GM18526 (cell line): ENCODE measurements at regions not wholly inside any gene's neighbourhood (a gene's known extent, or its start where the extent isn't known, plus 50 kb on each side); places are given as distances from the start of the nearest gene placed in this dataset.

Source experiments
- POLR2A ChIP-seq: IDR thresholded peaks from 3 replicates; pipeline ENCODE4 v1.6.1; 2011; ENCODE audit not compliant: insufficient read length; ENCODE audit errors: extremely low read depth

DNA sequence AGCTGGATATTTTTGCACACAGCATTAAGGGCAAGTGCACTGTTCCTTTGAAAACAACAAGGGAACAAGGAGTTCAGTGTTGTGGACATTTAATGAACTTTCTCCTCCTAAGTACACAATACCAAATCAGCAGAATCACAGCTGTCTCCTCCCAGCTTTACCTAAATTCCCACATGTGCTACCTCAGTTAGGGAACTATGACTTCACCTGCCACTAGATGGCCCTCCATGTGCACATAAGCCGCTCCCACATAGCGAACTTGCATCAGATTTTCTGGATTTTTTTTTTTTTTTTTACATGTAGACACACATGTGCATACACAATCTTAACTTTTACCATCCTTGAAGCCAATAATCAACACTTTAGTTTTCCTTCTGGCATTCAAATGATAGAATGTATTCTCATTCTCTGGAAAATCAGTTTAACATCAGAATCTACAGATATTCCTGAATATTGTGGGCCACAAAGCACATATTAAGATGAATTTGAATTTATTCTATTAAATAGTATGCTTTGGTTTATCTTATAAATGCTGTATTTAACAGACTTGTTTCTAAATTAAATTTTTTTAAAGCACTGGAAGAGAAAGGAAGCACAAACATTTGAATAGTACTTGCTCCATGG is 123.6 kb downstream of the PALM2AKAP2 start:
- no peak for TF ChIP-seq POLR2A

DNA sequence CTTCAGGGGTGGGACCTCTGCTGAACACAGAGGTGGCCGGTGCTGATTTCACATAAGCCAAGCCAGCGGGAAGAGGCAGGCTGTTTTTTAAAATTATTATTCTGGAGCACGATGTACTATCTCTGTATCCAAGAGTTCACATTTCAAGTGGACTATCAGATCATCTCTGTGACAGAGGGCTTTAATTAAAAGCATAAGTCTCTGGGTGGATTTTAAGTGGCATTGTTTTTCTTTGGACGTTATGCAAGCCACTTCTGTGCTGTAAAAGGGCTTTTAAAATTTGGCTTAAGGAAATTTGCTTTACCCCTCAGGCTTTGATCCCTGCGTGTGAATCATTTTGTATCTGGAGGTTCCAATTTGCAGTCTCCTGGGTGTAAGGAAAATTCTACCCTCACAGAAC is 124.7 kb downstream of the PALM2AKAP2 start:
- no peak for TF ChIP-seq POLR2A

DNA sequence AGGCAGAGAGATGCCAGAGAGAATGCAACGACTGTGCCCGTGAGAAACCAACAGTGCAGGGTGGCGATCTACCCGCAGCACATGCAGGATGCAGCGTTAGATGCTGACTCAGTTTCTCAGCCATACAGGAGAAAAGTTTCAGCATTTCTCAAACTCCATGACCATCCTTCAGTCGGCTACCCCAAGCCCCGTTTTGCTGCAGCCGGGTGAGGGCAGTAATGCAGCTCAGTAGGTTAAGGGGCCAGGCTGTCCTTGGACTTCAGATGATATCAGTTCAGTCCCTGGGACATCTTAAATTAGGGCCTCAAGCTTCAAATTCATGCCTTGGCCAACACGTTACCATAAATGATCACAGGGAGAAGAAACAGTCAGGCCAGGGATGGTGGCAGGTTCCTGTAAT is 125.5 kb downstream of the PALM2AKAP2 start:
- TF ChIP-seq POLR2A: no peak

DNA sequence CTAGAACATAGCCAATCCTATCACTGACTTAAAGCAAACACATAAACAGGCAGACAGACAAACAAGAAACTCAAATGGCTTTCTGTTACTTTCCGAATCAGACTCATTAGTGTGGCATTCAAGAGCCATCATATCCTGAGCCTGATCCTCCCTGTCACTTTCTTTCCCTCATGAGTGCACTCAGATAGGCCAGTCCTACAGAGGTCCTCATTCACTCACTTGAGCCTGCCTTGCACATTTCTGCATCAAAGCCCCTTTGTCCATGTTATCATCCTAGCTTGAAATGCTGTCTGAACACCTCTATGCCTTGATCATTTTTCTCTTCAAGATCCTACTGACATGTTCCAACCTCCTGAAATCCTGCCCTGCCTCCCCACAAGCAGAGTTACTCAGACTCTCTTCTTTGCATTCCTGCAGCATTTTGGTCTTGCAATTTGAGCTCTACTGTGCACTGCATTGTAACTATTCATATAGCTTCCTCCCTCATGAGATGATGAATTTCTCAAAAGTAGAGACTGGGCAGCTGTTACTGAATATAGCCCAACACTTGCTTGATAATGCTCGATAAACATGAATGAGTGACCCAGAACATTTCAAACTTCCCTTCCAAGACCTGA is 126.9 kb downstream of the PALM2AKAP2 start:
- no peak for TF ChIP-seq POLR2A

DNA sequence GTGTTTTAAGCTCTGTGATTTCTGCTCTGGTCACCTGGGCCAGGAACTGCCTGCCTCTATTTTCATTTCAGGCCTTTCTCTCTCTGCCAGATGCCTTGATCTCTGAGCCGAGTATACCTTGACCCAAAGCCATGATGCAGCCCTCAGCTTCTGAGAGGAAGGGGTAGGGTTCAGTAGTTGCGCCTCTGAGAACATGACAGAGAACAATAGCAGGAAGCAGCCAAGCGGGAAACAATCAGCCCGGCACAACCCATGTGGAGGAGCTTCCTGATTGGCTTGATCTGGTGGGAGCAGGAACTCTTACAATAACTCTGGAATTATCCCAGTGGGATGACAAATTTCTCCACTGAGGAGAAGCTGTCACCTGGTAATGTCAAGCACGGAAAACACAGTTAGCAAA is 127.4 kb downstream of the PALM2AKAP2 start:
- no peak for TF ChIP-seq POLR2A

DNA sequence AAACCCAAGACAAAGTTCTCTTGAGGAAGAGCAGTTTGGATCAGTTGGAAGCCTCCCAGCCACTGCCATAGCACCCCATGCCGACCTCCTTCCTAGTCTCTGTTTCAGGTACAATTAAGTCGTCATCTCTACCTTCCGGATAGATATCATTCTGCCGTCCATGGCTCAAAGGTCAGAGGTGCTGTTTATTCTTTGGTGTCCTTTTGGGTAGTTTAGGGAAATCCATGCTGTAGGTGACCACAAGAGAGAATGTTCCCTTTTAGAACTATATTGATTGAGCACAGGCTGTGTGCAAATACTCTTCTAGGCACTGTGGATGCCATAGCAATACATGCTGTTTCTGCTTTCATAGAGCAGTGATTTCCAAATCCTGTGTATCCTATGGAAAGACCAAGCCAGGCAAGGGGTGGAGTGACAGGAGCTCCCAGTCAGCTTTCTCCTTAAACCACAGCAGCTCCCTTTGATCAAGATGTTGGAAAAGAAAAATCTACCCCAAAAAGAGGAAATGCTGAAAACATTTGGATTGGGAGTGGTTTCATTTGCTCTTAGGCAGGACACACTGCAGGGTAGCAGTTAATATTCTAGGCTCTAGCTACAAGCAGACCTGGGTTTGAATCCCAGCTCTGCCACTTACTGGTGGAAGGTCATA is 127.9 kb downstream of the PALM2AKAP2 start:
- TF ChIP-seq POLR2A: no peak

DNA sequence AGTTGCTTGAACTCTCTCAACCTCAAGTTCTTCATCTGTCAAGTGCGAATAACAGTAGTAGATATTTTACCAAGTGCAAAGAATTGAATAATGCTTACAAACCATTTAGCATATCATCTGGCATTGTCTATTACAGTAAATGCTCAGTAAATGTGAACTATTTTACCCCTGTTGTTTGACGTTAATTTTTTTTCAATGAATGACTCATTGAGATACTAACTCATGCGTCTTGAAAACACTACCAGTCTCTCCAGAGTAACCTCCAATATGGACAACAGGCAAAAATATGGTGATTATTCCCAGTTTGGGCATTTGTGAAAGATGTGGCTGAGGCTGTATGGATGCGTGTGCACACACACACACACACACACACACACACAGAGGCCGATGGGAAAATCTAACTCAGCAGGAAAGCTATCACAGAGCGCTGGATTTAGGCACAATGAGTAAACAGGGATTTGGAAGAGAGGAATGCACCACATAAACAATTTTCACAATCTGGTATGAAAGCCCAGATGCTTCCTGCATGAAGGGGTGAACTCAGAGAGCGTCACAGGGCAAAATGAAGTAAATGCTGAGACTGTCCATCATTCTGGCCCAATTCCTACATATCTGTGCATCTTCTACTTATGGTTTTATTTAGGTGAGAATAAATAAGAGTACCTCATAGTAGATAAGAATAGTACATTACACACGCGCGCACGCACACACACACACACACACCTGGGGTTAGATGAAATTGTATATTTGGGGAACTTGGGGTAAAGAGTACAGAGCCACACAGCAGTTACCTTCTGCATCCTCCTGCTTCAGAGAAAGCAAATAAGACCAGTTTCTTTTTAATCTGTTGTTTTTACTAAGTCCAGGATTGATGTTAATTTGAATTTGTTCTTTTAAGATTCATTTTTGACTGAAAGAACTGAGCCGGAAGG is 128.7 kb downstream of the PALM2AKAP2 start:
- no peak for TF ChIP-seq POLR2A

DNA sequence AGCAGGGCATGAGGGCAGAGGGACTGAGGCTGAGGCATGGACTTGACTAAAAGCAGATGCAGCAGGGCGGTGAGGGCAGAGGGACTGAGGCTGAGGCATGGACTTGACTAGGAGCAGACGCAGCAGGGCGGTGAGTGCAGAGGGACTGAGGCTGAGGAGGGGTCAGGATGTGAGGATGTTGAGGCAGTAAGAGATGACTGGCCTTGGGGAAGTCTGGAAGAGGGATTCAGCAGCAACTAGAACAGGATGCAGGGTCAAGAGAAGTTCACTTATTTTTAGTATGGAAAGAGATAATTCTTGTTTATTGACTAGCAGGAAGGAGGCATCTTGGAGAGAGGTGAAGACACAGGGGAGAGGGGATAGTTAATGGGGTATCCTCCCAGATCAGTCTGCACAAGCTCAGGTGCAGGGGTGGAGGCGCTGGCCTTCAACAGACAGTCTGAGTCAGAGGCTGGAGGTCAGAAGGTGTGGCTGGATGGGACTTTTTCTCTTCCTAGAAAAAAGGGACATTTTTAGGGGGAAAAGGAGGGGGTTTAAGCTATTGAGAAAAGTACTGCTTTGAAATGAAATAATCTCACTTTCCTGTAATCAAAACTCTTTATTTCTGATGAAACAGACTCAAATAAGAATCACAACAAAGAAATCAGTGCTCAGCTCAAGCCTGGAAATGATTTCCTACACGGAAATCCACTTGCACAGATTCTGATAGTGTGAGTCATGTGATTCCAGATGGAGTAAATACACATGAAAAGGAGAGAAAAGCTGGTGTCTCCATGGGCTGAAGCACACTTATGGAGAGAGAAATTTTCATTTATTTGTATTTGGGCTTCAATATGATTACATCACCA is 130.9 kb downstream of the PALM2AKAP2 start:
- no peak for TF ChIP-seq POLR2A

DNA sequence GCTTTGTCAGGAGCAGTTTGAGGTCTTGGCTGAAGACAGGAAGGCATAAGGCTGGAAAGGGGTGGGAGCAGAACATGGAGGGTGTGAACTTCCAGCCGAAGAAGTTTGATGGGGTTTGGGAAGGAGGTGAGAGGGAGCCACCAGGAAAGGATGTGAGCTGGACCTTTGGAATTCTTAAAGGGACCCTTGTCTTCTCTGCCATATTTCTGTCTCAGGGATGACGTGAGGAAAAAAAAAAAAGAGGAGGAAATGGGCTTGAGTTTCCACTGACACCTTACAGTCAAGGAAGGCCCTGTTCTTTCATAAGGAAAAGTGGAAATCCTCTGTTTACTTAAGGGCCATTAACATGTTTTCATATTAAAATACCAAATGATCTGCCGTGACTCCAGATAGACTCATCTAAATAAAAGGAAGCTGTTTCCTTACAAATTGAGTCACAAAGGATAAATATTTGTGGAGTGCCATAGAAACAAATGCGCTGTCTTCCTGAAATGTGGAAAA is 132.1 kb downstream of the PALM2AKAP2 start:
- no peak for TF ChIP-seq POLR2A

DNA sequence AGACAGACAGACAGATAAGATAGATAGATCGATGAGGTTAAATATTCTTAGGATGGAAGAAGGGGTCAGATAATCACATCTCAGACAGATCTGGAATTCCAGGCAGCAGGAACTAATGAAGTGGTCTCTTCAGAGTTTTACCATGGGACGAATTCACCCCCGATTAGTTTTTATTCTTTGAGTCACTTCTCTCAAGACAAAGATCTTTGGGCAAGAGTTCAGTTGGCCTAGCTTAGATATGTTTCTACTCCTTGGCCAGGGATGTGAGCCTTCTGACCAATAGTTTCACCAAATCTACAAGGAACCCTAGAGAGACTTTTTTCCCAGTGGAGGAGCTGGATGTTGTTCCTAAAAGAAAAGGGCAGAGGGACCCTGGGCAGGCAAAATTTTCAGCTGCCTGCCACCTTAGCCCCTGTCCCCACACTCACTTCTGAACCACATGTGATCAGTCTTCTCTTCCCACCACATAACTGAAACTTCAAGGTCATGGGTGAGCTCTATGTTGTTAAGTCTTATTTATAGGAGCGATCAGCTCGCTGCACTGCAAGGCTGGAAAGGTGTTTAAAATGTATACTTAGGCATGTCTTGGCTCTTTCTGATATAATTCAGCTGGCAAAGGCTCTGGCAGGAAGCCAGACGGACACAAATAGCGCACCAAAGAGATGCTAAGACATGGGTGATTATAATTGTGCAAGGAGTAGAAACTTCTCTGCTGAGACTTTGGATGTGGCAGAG is 132.9 kb downstream of the PALM2AKAP2 start:
- TF ChIP-seq POLR2A: no peak

DNA sequence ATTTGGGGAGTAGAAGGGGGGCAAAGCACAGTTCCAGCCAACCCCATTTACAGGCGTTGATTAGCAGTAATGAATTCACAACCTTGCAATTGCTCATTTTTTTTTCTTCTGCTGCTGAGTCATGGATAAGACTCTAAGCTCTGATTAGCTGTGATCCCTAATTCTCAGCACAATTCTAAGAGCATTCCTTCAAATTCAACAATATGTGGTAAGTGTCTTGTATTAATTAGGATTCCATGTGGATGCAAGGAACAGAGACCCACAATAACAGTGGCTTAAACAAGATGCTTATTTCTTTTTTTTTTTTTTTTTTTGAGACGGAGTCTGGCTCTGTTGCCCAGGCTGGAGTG is 133.4 kb downstream of the PALM2AKAP2 start:
- TF ChIP-seq POLR2A: no peak

DNA sequence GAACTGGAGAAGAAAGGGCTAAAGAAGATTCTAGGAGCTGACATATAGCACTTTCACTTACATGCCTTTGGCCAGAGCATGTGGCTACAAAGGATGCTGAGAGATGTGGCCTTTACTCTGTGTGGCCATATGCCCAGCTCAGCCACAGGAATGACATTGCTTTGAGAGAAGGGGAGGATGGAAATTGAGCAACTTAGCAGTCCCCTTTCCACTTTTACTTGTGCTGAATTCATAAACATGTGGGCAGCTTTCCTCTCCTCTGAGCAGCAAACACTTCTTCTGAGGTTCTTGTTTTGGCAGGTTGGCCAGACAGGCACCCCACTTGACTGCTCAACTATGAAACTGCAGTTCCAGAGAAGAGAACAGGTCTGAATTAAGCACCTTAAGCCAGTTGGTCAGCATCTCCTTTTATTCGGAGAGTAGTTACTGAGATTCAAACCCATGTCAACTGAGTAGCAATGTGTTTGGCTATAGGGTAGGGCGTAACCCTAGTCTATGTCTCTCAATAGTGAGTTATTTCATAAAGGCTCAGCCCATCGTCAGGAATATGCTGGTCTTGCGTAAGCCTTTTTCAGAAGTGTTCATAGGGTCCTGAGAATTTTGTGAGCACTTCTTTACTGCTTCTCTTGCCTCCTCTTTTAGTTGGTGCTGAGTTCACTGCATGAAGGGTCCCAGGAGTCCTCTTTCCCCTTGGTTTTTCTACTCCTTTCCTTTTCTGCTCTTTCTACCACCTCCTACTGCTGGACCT is 134.5 kb downstream of the PALM2AKAP2 start:
- no peak for TF ChIP-seq POLR2A

DNA sequence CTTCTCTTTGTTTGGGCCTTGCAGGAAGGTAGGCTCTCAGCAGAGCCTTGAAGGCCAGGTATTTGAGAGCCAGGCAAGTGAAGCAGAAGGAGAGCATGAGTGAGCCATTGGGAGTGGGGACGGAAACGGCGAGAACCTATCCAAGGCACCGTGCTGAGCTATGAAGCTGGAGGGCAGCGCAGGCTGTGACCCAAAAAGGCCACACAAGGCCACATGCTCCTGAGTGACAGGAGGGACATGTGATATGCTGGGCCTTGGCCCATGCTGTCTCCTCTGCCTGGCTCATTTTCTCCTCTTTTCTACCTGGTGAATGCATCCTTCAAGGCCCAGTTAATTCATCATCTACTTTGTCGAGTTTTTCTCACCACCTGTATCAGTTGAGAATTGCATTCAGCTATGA is 136.3 kb downstream of the PALM2AKAP2 start:
- no peak for TF ChIP-seq POLR2A

DNA sequence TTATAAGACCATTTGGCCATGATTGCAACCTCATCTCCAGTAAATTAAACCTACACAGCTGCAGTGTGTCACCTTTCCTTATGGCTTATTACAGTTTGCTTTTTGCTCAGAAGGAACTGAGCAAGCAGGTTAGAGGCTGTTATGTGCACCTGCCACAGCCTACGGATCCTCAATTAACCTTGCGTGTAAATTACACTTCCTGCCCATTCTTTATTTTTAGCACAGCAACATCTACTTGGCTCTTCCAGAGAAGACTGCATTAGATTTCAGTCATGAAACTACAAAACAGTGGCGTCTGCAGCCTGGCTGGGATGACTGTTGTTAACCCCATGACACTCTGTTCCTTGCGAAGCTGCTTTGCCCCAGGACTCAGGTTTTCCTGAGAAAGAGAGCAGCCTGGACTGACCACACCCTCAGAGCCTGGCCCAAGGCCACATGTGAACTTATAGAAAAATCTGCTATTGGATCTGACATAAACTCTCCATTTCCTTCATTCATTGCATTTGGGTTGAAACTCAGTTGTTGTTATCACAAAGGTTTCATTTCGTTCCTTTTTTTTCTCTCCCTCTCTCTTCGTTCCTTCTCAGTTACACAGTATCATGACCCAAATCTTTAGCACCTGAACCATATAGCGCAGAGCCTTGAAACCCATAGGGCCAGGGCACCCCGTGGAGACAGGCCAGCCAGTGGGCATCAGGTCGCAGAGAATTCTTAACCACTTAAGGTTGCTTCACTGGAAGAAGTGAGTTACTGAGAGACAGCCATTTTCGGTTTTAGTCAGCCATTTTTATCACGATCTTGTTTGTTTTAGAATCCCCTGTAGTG is 138.6 kb downstream of the PALM2AKAP2 start:
- no peak for TF ChIP-seq POLR2A
